Fibroblast of lung (primary cell): ENCODE measurements at regions not wholly inside any gene's neighbourhood (a gene's known extent, or its start where the extent isn't known, plus 50 kb on each side); places are given as distances from the start of the nearest gene placed in this dataset.

Experiments
- DNase-seq, 2 donors: peaks; one replicate each; pipeline versions ENCODE4 v3.0.0 to v3.0.0-alpha.2; 2010; ENCODE audit warnings: low read depth in 2 of 2
- H2AFZ ChIP-seq: 2 replicates; pipeline ENCODE4 v1.5.1; 2012; ENCODE audit warnings: low read length, control low read depth, inconsistent platforms
- H3K27ac ChIP-seq: 2 replicates; pipeline ENCODE4 v1.5.1; 2011; ENCODE audit warnings: low read length, control low read depth; ENCODE audit not compliant: insufficient read depth
- H3K27me3 ChIP-seq: 2 replicates; pipeline ENCODE4 v1.5.1; 2011; ENCODE audit warnings: mild to moderate bottlenecking, low read length; ENCODE audit not compliant: control insufficient read depth, insufficient read depth
- H3K36me3 ChIP-seq: 2 replicates; pipeline ENCODE4 v1.5.1; 2011; ENCODE audit warnings: low read length; ENCODE audit not compliant: control insufficient read depth, insufficient read depth
- H3K4me1 ChIP-seq: 2 replicates; pipeline ENCODE4 v1.5.1; 2011; ENCODE audit warnings: low read length; ENCODE audit not compliant: control insufficient read depth, insufficient read depth; ENCODE audit errors: extremely low read depth
- H3K4me2 ChIP-seq: 2 replicates; pipeline ENCODE4 v1.5.1; 2011; ENCODE audit warnings: low read length, control low read depth; ENCODE audit not compliant: insufficient read depth; ENCODE audit errors: extremely low read depth
- H3K4me3 ChIP-seq, 4 experiments: fragments of 200-600 bp in 1 of 4; sonication (generic) in 1 of 4; replicated peaks in 1 of 4; 2 replicates each; pipeline ENCODE4 v1.5.1; 2011 to 2016; ENCODE audit warnings: low read length in 4 of 4, low read depth in 3 of 4, mild to moderate bottlenecking in 3 of 4, control low read depth in 2 of 4, inconsistent platforms in 1 of 4, mixed read lengths in 1 of 4; ENCODE audit not compliant: insufficient read depth in 1 of 4; ENCODE audit errors: control extremely low read depth in 1 of 4
- H3K79me2 ChIP-seq: 2 replicates; pipeline ENCODE4 v1.5.1; 2012; ENCODE audit warnings: mild to moderate bottlenecking, low read length, inconsistent platforms; ENCODE audit not compliant: control insufficient read depth, insufficient read depth
- H3K9ac ChIP-seq: 2 replicates; pipeline ENCODE4 v1.5.1; 2011; ENCODE audit warnings: mild to moderate bottlenecking, low read length, control low read depth; ENCODE audit not compliant: insufficient read depth
- H3K9me3 ChIP-seq: 2 replicates; pipeline ENCODE4 v1.5.1; 2012; ENCODE audit warnings: low read depth, low read length; ENCODE audit not compliant: control insufficient read depth, insufficient read depth
- H4K20me1 ChIP-seq: 2 replicates; pipeline ENCODE4 v1.5.1; 2011; ENCODE audit warnings: low read length; ENCODE audit not compliant: control insufficient read depth, insufficient read depth; ENCODE audit errors: extremely low read depth
- EZH2 ChIP-seq: IDR thresholded peaks from 2 replicates; pipeline ENCODE4 v1.5.1; 2012; ENCODE audit warnings: low read length, control low read depth, mild to moderate bottlenecking; ENCODE audit errors: missing control alignments
- TF ChIP-seq, protein P1 (sequence below), 2 donors: IDR thresholded peaks in 1 of 2; conservative IDR thresholded peaks in 1 of 2; 1 replicate in 1 of 2; 2 replicates in 1 of 2; pipeline ENCODE4 v1.5.1; 2011 to 2012; ENCODE audit warnings: low read length in 2 of 2, control low read depth in 1 of 2, inconsistent platforms in 1 of 2, low read depth in 1 of 2, mild to moderate bottlenecking in 1 of 2

DNA sequence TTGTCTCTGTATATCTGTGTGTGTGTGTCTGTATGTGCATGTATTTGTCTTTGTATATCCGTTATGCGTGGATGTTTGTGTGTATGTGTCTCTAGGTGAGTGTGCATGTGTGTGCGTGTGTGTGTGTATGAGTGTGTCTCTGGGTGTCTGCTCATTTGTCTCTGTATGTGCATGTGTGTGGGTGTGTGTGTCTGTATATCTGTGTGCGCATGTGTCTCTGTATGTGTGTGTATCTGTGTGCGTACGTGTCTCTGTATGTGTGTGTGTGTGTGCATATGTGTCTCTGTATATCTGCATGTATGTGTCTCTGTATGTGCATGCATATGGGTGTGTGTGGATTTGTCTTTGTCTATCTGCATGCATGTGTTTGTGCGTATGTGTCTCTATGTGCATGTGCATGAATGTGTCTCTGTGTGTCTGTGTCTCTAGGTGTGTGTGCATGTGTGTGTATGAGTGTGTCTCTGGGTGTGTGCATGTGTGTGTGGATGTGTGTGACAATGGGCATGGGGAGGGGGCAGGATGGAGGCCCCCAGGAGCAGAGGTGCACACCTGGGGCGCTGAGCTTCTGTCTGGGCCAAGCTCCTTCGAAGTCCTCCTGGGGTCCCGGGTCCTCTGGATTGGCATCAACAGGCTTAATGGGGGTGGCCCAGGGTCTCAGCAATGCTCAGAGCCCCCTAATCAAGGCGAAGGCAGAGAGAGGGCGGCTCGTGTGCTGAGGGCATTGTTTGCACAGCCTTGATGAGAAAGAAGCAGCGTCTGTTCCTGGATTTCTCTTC, 373.4 kb upstream of the IRX4 start:
- Histone ChIP-seq H4K20me1 (no peaks in the 10 kb centered on the region), H3K79me2 (no peaks in the 10 kb centered on the region), H3K27me3 (no peaks in the 10 kb centered on the region), H3K4me2 (no peak overlapping the region), H2AFZ (no peak overlapping the region), H3K4me3 (no peak overlapping the region), H3K36me3 (no peaks in the 10 kb centered on the region), H3K4me1 (no peaks in the 10 kb centered on the region), H3K9ac (no peak overlapping the region), H3K9me3 (no peaks in the 10 kb centered on the region), H3K27ac (no peak overlapping the region)
- TF ChIP-seq, protein P1, sequence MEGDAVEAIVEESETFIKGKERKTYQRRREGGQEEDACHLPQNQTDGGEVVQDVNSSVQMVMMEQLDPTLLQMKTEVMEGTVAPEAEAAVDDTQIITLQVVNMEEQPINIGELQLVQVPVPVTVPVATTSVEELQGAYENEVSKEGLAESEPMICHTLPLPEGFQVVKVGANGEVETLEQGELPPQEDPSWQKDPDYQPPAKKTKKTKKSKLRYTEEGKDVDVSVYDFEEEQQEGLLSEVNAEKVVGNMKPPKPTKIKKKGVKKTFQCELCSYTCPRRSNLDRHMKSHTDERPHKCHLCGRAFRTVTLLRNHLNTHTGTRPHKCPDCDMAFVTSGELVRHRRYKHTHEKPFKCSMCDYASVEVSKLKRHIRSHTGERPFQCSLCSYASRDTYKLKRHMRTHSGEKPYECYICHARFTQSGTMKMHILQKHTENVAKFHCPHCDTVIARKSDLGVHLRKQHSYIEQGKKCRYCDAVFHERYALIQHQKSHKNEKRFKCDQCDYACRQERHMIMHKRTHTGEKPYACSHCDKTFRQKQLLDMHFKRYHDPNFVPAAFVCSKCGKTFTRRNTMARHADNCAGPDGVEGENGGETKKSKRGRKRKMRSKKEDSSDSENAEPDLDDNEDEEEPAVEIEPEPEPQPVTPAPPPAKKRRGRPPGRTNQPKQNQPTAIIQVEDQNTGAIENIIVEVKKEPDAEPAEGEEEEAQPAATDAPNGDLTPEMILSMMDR (conservative IDR thresholded peaks at IDR 0.05 in 1 of 2, IDR thresholded peaks at IDR 0.05 in 1 of 2; ENCODE audit: low read depth in 1 of 2, low read length in 2 of 2), result no peak
- no peak for DNase-seq

DNA sequence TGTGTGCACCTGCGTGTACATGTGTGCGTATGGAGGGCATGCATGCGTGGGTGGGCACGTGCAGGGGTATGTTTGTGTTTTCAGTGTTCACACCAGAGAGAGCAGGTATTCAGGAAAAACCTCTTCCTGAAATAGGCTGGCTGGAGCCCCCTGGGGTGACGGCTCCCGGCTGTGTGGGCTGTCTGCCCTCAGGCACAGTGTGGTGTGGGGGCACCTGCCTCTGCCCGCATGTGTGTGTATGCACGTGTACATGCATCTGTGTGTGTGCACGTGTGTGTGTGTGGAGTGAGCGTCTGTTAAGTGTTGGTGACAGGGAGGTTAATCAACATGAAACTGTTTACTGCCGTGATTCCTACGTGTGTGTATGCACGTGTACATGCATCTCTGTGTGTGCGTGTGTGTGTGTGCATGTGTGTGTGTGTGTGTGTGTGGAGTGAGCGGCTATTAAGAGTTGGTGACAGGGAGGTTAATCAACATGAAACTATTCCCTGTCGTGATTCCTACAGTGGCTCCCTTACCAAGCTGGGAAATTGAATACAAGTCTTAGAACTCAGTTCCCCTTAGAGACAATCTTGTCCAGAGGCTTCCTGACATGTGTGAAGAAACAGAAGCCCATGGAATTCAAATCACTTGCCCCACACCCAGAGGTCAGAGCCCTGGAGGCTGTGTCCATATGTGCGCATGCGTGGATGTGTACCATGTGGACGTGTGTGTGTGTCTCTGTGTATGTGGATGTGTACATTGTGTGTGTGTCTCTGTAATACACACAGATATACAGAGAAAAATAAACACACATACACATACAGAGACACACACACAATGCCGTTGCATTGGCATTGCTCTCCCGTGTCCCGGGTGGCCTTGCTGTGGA, 372.4 kb upstream of the IRX4 start:
- H3K9ac ChIP-seq, result no peak overlapping the region
- no peaks in the 10 kb centered on the region for H3K36me3 ChIP-seq
- H3K4me1 ChIP-seq, result no peaks in the 10 kb centered on the region
- H3K4me2 ChIP-seq, result no peak overlapping the region
- no peaks in the 10 kb centered on the region for H3K9me3 ChIP-seq
- TF ChIP-seq, protein P1 (conservative IDR thresholded peaks at IDR 0.05 in 1 of 2, IDR thresholded peaks at IDR 0.05 in 1 of 2; ENCODE audit: low read depth in 1 of 2, low read length in 2 of 2), result no peak
- TF ChIP-seq EZH2, result no peak
- H3K4me3 ChIP-seq, result no peak overlapping the region
- no peaks in the 10 kb centered on the region for H3K79me2 ChIP-seq
- DNase-seq, result no peak
- no peaks in the 10 kb centered on the region for H4K20me1 ChIP-seq
- H3K27me3 ChIP-seq, result no peaks in the 10 kb centered on the region
- H2AFZ ChIP-seq, result no peak overlapping the region
- no peak overlapping the region for H3K27ac ChIP-seq

DNA sequence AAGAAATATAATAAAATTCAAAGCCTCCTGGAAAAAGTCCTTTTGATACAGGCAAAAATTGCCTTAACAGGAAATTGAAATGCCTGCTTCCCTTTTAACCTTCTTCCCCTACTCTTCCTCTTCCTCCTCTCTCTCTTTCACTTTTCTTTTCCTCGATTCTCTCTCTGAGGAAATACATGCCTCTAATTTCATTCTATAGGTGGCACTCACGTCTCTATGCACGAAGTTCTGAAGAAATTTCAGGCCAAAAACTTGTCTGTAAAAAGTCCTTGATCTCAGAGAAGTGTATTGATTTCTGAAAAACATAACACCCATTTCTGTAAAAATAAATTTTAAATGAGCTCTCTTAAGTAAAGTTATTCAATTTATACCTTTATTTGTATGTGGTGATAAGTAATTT, 371.7 kb upstream of the IRX4 start:
- no peak for TF ChIP-seq EZH2
- TF ChIP-seq, protein P1 (conservative IDR thresholded peaks at IDR 0.05 in 1 of 2, IDR thresholded peaks at IDR 0.05 in 1 of 2; ENCODE audit: low read depth in 1 of 2, low read length in 2 of 2), result no peak
- H4K20me1 ChIP-seq, result no peaks in the 10 kb centered on the region

More for the DNA sequence above, 371.7 kb upstream of the IRX4 start:
- no peaks in the 10 kb centered on the region for H3K79me2 ChIP-seq
- H3K27ac ChIP-seq, result no peak overlapping the region
- no peaks in the 10 kb centered on the region for H3K27me3 ChIP-seq
- H3K4me3 ChIP-seq, result no peak overlapping the region
- no peaks in the 10 kb centered on the region for H3K4me1 ChIP-seq
- no peak overlapping the region for H2AFZ ChIP-seq
- H3K9me3 ChIP-seq, result no peaks in the 10 kb centered on the region
- H3K36me3 ChIP-seq, result no peaks in the 10 kb centered on the region
- no peak for DNase-seq
- no peak overlapping the region for H3K9ac ChIP-seq
- H3K4me2 ChIP-seq, result no peak overlapping the region
